ENCODE measurements at regions not wholly inside any gene's neighbourhood (a gene's known extent, or its start where the extent isn't known, plus 50 kb on each side); places are given as distances from the start of the nearest gene placed in this dataset.

DNA sequence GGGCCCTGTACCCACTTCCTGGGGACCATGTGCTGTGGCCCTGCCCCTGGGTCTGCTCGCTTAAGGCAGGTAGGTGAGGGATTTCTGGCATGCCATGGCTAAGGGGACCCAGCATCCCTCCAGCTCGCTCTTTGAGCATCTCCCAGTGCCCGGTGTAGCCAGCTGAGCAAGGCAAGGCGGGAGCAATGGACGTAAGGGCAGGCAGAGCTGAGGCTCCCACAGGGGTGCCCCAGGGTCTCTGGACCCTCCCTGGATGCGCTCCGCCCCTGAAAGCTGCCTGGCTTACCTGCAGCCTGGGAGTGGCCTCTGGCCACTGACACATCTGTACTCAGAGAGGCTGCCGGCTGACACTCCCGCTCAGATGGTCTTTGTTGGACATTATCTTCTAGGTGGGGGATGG lies 189.9 kb downstream of the IRF8 start:
- no peak overlapping the region for H3K27ac ChIP-seq
- TF ChIP-seq POLR2AphosphoS2 (conservative IDR thresholded peaks at IDR 0.05; ENCODE audit: low read length) (no peak), RAD21 (conservative IDR thresholded peaks at IDR 0.05 in 1 of 2, IDR thresholded peaks at IDR 0.05 in 1 of 2) (no peak), ESRRA (IDR thresholded peaks at IDR 0.05; ENCODE audit: borderline replicate concordance, low read length) (no peak), RARB (CRISPR knock-in tag; IDR thresholded peaks at IDR 0.05) (no peak), RNF2 (IDR thresholded peaks at IDR 0.05; ENCODE audit: borderline replicate concordance, low read depth) (no peak), JUNB (IDR thresholded peaks at IDR 0.05) (no peak), HOXA7 (CRISPR knock-in tag; IDR thresholded peaks at IDR 0.05) (no peak), FOSB (CRISPR knock-in tag; IDR thresholded peaks at IDR 0.05) (no peak), EHF (CRISPR knock-in tag; IDR thresholded peaks at IDR 0.05) (no peak), RCOR1 (IDR thresholded peaks at IDR 0.05; ENCODE audit: low read depth, low read length) (no peak), HEYL (CRISPR knock-in tag; IDR thresholded peaks at IDR 0.05) (no peak), NPAS2 (CRISPR knock-in tag; IDR thresholded peaks at IDR 0.05; ENCODE audit: borderline replicate concordance) (no peak), GATA3 (IDR thresholded peaks at IDR 0.05; ENCODE audit: borderline replicate concordance) (no peak)
- TF ChIP-seq, protein P1, sequence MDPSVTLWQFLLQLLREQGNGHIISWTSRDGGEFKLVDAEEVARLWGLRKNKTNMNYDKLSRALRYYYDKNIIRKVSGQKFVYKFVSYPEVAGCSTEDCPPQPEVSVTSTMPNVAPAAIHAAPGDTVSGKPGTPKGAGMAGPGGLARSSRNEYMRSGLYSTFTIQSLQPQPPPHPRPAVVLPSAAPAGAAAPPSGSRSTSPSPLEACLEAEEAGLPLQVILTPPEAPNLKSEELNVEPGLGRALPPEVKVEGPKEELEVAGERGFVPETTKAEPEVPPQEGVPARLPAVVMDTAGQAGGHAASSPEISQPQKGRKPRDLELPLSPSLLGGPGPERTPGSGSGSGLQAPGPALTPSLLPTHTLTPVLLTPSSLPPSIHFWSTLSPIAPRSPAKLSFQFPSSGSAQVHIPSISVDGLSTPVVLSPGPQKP (IDR thresholded peaks at IDR 0.05; ENCODE audit: low read depth, low read length) = no peak
- TF ChIP-seq, protein P2, sequence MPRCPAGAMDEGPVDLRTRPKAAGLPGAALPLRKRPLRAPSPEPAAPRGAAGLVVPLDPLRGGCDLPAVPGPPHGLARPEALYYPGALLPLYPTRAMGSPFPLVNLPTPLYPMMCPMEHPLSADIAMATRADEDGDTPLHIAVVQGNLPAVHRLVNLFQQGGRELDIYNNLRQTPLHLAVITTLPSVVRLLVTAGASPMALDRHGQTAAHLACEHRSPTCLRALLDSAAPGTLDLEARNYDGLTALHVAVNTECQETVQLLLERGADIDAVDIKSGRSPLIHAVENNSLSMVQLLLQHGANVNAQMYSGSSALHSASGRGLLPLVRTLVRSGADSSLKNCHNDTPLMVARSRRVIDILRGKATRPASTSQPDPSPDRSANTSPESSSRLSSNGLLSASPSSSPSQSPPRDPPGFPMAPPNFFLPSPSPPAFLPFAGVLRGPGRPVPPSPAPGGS (IDR thresholded peaks at IDR 0.05) = no peak
- TF ChIP-seq, protein P3, sequence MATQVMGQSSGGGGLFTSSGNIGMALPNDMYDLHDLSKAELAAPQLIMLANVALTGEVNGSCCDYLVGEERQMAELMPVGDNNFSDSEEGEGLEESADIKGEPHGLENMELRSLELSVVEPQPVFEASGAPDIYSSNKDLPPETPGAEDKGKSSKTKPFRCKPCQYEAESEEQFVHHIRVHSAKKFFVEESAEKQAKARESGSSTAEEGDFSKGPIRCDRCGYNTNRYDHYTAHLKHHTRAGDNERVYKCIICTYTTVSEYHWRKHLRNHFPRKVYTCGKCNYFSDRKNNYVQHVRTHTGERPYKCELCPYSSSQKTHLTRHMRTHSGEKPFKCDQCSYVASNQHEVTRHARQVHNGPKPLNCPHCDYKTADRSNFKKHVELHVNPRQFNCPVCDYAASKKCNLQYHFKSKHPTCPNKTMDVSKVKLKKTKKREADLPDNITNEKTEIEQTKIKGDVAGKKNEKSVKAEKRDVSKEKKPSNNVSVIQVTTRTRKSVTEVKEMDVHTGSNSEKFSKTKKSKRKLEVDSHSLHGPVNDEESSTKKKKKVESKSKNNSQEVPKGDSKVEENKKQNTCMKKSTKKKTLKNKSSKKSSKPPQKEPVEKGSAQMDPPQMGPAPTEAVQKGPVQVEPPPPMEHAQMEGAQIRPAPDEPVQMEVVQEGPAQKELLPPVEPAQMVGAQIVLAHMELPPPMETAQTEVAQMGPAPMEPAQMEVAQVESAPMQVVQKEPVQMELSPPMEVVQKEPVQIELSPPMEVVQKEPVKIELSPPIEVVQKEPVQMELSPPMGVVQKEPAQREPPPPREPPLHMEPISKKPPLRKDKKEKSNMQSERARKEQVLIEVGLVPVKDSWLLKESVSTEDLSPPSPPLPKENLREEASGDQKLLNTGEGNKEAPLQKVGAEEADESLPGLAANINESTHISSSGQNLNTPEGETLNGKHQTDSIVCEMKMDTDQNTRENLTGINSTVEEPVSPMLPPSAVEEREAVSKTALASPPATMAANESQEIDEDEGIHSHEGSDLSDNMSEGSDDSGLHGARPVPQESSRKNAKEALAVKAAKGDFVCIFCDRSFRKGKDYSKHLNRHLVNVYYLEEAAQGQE (IDR thresholded peaks at IDR 0.05) = no peak
- TF ChIP-seq, protein P4, sequence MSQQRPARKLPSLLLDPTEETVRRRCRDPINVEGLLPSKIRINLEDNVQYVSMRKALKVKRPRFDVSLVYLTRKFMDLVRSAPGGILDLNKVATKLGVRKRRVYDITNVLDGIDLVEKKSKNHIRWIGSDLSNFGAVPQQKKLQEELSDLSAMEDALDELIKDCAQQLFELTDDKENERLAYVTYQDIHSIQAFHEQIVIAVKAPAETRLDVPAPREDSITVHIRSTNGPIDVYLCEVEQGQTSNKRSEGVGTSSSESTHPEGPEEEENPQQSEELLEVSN (IDR thresholded peaks at IDR 0.05; ENCODE audit: borderline replicate concordance, low read depth) = no peak
- H3K9me3 ChIP-seq = no peaks in the 10 kb centered on the region
- no peaks in the 10 kb centered on the region for H3K4me1 ChIP-seq
- POLR2A ChIA-PET = no interaction called here
- FAIRE-seq = no peak
- no peak overlapping the region for H3K4me3 ChIP-seq
- CTCF ChIA-PET = interaction anchor here (1.1 to 2.4 kb wide), 3 partner anchors 16 to 429 kb away, joined by 4 to 11 read pairs (median 7); no protein-coding TSS in a partner anchor
- ATAC-seq = no peak
- 51% methylated on average over 8 of the region's 9 CpGs for WGBS (ENCODE audit: missing lambda C conversion rate)
- no peak for DNase-seq (ENCODE audit: low read depth in 1 of 2, low spot score in 1 of 2)
- H3K4me2 ChIP-seq = no peak overlapping the region

DNA sequence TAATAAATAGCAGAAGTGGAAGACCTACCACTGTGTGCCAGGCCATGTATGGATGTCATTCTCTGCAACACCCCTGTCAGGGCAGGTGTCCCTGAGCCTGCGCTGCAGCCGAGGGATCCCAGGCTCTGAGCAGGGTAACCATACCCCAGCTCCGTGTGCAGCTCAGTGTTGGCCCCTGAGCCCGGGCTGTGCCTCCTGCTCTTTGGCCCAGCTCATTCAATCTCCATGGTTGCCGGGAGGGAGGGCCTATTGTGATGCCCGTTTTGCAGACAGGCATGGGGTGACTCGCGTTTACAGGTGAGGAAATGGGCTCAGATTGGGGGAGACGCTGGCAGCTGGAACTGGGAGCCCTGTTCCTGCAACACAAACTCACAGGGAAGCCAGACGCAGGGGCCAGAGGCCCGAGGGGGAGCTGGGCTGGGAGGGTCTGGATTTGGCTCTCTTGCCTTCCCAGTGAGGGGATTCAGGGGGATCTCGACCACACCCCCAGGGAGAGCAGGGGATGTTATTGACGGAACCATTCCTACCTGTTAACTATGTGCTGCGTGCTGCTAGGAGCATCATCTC lies 190.5 kb downstream of the IRF8 start:
- Histone ChIP-seq H3K4me2 (no peak overlapping the region), H3K4me1 (no peaks in the 10 kb centered on the region), H3K27ac (no peak overlapping the region), H3K9me3 (no peaks in the 10 kb centered on the region), H3K4me3 (no peak overlapping the region)
- TF ChIP-seq RARB (CRISPR knock-in tag; IDR thresholded peaks at IDR 0.05) = no peak
- WGBS (ENCODE audit: missing lambda C conversion rate) = 33% methylated on average over 14 of the region's 14 CpGs
- FAIRE-seq = no peak
- ATAC-seq = no peak
- CTCF ChIA-PET = interaction anchor here (2.3 to 2.4 kb wide), 2 partner anchors 17 to 429 kb away, joined by 7 to 11 read pairs; no protein-coding TSS in a partner anchor
- POLR2A ChIA-PET = no interaction called here
- DNase-seq (ENCODE audit: low read depth in 1 of 2, low spot score in 1 of 2) = no peak

Measured in A549 (cell line).